ENCODE measurements at regions not wholly inside any gene's neighbourhood (a gene's known extent, or its start where the extent isn't known, plus 50 kb on each side); places are given as distances from the start of the nearest gene placed in this dataset.

DNA sequence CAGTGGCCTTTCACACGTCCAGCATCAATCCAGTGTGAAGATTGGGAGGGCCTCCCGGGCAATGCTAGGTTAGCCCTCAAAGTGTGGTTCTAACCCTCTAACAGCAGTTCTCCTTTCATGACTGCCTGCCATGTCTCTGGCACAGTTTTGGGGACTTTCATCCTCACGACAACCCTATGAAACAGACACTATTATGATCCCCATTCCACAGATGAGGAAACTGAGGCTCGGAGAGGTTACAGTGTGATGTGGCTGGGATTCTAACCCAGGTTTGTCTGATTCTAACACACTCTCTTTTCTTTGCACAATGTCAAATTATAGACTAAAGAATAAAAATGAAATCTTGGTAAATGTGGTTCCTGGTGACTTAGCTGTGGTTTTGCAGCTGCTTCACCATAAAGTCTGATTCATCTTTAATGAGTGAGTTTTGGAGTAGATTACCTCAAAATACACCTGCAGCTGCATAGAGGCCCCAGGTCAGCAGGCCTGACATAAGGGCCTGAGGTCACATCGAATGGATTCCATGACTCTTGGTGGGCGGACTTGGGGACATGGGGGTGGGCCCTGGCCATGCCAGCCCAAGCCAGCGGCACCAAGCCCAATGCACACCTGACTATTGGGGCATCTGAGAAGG lies 214.4 kb downstream of the GLI2 start:
- H2AFZ ChIP-seq (ENCODE audit: low read depth, low read length) = no peak overlapping the region
- ChIA-PET POLR2A (no interaction called here), CTCF (interaction anchor here (2.1 to 4.0 kb wide), 2 partner anchors 130 to 254 kb away, joined by 6 to 25 read pairs; no protein-coding TSS in a partner anchor)
- no TSS peak for BruUV-seq (replicated peaks)
- intact Hi-C loops (cut with micrococcal nuclease) = loop anchor here (1.0 to 5.0 kb wide), 5 partner anchors 41 to 255 kb away; partner anchors contain the start of gene GLI2
- H3K4me3 ChIP-seq (replicated peaks in 1 of 3; ENCODE audit: insufficient read depth in 1 of 3, low read depth in 1 of 3, low read length in 3 of 3) = no peak overlapping the region
- no peak overlapping the region for H3K9ac ChIP-seq (replicated peaks; ENCODE audit: extremely low read depth, insufficient read depth, low read length)
- H4K20me1 ChIP-seq (replicated peaks; ENCODE audit: control insufficient read depth, extremely low read depth, insufficient read depth, low read length) = no peaks in the 10 kb centered on the region
- TF ChIP-seq, protein P1, sequence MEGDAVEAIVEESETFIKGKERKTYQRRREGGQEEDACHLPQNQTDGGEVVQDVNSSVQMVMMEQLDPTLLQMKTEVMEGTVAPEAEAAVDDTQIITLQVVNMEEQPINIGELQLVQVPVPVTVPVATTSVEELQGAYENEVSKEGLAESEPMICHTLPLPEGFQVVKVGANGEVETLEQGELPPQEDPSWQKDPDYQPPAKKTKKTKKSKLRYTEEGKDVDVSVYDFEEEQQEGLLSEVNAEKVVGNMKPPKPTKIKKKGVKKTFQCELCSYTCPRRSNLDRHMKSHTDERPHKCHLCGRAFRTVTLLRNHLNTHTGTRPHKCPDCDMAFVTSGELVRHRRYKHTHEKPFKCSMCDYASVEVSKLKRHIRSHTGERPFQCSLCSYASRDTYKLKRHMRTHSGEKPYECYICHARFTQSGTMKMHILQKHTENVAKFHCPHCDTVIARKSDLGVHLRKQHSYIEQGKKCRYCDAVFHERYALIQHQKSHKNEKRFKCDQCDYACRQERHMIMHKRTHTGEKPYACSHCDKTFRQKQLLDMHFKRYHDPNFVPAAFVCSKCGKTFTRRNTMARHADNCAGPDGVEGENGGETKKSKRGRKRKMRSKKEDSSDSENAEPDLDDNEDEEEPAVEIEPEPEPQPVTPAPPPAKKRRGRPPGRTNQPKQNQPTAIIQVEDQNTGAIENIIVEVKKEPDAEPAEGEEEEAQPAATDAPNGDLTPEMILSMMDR (IDR thresholded peaks at IDR 0.05; ENCODE audit: extremely low read depth in 1 of 2, insufficient read depth in 1 of 2, low read depth in 1 of 2, low read length in 2 of 2) = no peak
- TF ChIP-seq MYC (IDR thresholded peaks at IDR 0.05; ENCODE audit: low read depth, low read length) (no peak), POLR2AphosphoS5 (IDR thresholded peaks at IDR 0.05; ENCODE audit: insufficient read depth, low read depth, low read length) (no peak), JUN (IDR thresholded peaks at IDR 0.05; ENCODE audit: borderline replicate concordance, insufficient read depth, insufficient read length, low read depth) (no peak), POLR2A (IDR thresholded peaks at IDR 0.05; ENCODE audit: low read depth, low read length) (no peak), FOS (IDR thresholded peaks at IDR 0.05; ENCODE audit: borderline replicate concordance, insufficient read depth, low read length) (no peak), GATA2 (IDR thresholded peaks at IDR 0.05; ENCODE audit: insufficient read depth, insufficient read length, low read depth, low read length) (no peak), EZH2 (IDR thresholded peaks at IDR 0.05; ENCODE audit: borderline replicate concordance, low read depth, low read length, severe bottlenecking) (no peak)
- TF ChIP-seq, protein P2, sequence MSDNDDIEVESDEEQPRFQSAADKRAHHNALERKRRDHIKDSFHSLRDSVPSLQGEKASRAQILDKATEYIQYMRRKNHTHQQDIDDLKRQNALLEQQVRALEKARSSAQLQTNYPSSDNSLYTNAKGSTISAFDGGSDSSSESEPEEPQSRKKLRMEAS (IDR thresholded peaks at IDR 0.05; ENCODE audit: insufficient read depth, insufficient read length) = no peak
- no peak for FAIRE-seq
- H3K27ac ChIP-seq (ENCODE audit: insufficient read depth, low read depth, low read length) = no peak overlapping the region
- no peaks in the 10 kb centered on the region for H3K9me3 ChIP-seq (replicated peaks; ENCODE audit: control insufficient read depth, insufficient read depth, low read length)
- dilution Hi-C loops (cut with MboI; ENCODE audit: extremely low pct_ligation_motif_present, low sequenced_read_pairs) = no loop called here
- no peaks in the 10 kb centered on the region for H3K79me2 ChIP-seq (ENCODE audit: control insufficient read depth, insufficient read depth, low read length)
- no peaks in the 10 kb centered on the region for H3K36me3 ChIP-seq (ENCODE audit: control insufficient read depth in 2 of 2, extremely low read depth in 1 of 2, insufficient read depth in 2 of 2, low read length in 2 of 2)
- H3K9me1 ChIP-seq (replicated peaks; ENCODE audit: control insufficient read depth, extremely low read depth, insufficient read depth, low read length) = no peaks in the 10 kb centered on the region
- no peaks in the 10 kb centered on the region for H3K4me1 ChIP-seq (ENCODE audit: control insufficient read depth, extremely low read depth, insufficient read depth, low read length)
- H3K27me3 ChIP-seq (ENCODE audit: control insufficient read depth in 2 of 2, insufficient read depth in 2 of 2, low read length in 2 of 2) = peaks cover 0 to 2% of the 10 kb centered on the region in 2 experiments
- DNase-seq (ENCODE audit: low read depth, low spot score) = no peak
- H3K4me2 ChIP-seq (ENCODE audit: insufficient read depth, low read length) = no peak overlapping the region
